GM18520 (cell line): ENCODE measurements at regions not wholly inside any gene's neighbourhood (a gene's known extent, or its start where the extent isn't known, plus 50 kb on each side); places are given as distances from the start of the nearest gene placed in this dataset.
"Not testable (repeated sequence)": the region's sequence is repeated elsewhere in the genome, so short reads cannot be mapped to it uniquely, and the experiment has no call there.

Experiments
- ATAC-seq: cut with Tn5 transposase; IDR thresholded peaks from one replicate; pipeline ENCODE4 v1.9.1; 2021; ENCODE audit not compliant: unreplicated experiment

DNA sequence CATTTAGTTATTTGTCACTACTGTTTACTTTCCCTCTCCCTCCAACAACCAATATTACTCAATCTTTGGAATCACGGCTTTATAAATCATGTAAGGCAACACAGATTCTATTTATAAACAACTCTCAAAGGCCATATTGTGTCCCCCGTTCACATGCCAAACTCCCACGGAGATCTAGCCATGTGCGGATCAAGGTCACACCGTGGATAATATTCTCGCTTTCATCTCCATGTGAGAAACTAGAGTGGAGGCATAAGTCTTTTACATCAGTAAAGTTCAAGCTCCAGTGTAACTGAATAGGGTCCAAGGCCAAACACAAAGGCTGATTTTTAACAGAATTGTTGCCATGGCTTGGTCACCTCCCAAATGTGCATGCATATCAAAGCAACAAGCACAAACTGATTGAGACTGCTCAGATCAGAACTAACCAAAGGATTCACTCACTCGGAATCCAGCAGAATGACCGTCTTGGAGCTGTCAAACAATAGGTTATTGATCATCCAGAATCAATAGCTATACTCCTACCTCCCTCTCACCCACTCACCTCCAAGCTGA is 569.5 kb upstream of the LRRN3 start:
- no peak for ATAC-seq

DNA sequence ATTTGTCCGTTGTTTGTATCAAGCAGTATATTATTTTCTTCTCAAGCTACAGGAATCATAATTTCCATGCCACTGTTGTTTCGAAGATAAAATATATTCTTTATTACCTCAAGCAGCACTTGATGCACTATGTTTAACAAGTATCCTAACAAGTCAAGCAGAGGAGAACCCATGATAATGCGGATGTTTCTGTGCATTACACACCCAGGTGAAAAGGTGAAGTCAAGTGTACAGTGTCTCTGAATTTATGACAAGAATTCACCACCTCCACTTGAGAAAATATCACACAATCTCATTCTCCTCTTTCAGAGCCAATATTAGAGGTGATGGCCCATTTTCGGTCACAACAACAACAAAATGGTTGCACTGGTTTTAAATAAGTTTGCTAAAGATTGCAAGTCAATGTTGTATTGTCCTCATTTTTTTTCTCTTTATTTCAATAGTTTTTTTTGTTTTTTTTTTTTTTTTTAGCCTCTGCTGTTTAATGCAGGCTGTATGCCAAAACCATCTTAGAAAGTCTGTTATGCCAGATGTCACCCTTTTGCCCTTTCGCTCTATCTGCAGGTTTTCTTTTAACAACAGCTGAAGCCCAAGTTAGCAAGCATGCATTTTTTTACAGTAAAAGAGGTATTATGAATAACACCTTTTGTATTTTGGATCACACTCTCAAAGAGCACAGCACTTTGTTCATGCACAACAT is 568.7 kb upstream of the LRRN3 start:
- no peak for ATAC-seq

DNA sequence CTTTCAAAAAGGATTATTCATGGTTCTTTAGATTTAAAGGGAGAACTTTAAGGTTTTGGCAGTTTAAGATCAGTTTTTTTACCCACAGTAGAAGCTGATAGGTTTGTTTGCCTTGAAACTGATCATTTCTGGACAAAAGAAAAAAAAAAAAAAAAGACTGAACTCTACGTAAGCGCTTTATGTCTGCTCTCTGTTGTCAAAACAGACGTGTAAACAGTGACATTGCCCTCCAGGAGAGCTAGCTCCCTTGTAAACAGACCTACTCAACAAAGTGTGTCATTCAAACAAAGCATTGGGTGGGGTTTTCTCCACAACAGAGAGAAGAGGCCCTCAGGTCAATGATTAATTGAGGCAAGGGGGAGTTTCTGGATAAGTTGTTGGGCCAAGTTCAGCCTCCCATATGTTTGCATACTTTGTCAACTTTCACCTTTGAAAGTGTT is 568.1 kb upstream of the LRRN3 start:
- no peak for ATAC-seq

DNA sequence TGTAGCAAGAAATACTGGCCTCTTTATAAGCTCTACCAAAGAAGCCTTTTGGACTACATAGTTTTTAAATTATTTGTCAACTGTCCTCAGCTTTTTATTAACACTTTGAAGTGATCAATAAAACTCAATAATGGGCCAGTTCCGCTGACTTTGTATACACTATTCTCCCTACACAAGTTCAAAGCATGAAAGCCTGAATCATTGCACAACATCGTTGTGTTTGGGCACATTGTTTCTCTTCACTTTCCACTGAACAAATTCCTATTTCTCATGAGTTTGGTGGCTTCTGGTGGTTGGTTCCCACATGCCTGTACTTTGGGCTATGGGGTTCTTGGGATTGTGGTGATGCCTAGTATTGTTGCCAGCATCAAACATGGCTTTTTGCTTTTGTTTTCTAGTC is 561.8 kb upstream of the LRRN3 start:
- ATAC-seq, result no peak

DNA sequence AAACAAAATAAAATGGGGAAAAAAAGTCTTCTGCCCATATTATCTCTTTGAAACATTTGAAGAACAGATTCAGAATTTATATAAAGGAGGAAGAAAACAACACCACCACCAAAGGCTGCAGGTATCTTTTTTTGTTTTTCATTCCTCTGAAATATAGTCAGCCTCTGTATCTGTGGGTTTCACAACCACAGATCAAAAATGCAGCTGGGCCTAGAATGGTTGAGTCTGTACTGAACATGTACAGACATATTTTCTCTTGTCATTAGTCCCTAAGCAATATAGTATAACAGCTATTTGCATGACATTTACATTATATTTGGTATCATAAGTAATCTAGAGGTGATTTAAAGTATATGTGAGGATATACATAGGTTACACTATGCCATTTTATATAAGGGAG is 559.7 kb upstream of the LRRN3 start:
- no peak for ATAC-seq

DNA sequence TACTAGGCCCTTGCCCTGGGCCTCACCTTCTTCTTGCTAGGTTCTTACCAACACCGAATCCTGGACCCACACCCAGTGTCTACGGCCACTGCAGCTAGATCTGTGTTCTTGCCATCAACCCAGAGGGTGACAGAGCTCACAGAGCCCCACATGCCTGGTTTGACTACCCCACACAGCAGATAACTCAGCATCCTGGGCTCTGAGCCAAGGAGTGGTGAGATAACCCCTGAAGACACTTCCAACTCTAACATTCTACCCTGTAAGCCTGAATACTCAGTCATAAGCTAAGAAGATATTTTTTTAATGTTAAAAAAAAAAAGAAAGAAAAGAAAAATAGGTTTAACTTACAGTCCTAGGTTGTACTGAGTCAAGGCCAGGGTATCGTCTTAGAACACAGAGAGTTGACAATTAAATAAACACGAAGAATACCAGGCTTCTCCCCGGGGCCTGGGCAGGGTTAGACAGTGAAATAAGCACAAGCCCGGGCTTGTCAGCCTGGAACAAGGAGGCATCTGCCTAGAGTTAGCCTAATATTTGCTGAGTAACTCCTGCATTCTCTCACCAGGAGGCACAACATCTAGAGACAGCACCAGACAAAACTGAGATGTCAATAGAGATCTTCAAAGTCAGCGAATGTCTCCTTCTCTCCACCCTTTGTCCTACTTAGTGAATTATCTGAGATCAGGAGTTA is 556.5 kb upstream of the LRRN3 start:
- no peak for ATAC-seq

DNA sequence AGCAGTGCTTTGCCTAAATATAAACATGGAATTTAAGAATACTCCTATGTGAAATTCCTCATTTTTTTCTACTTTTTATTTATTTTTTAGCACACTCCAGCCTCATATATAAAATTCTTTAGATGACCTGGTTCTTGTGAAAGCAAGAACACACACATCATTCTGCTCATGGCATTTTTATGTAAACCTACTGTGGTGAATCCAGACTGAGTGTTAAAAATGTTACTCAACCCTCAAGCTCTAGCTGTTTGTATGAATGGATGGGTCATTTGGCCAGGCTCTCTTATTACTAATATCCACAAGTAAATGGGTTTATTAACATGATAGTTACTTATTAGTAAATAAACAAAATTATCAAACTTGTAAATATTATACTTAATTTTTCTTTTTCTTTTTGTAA is 551.7 kb upstream of the LRRN3 start:
- no peak for ATAC-seq

DNA sequence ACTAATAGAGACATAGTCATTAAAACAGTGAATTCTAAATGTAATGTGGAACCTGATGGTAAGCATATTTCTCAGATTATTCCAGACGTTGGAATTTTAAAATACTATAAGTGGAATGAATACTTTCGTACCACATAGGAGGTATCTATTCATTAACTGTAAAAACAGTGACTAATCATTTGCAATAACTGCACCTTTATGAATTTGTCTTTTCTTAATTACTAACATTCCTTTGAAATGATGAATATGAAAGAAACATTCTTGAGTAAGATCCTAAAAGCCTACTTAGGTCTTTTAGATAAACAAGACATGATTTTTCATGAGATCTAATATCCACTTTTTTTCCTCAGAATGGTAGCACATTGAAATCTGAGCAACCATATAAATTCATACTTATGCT is 549.0 kb upstream of the LRRN3 start:
- no peak for ATAC-seq

DNA sequence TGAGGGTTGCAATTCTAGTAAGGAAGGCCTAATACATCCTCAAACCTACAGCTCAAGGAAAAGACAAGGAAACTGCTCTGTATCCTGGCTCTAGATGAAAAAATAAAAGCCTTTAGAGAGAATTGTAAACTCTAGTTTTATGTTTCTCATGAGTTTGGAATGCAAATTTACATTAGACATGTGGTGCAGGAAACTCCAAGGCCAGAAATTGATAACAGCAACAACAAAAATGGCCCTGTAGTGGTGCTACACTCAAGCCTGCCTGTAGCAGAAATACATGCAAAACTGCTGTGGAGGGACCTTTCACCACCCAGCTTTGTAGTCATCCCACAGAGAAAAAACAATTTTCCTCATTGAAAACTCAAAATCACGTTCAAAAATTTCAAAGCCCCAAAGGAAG is 546.7 kb upstream of the LRRN3 start:
- no peak for ATAC-seq

DNA sequence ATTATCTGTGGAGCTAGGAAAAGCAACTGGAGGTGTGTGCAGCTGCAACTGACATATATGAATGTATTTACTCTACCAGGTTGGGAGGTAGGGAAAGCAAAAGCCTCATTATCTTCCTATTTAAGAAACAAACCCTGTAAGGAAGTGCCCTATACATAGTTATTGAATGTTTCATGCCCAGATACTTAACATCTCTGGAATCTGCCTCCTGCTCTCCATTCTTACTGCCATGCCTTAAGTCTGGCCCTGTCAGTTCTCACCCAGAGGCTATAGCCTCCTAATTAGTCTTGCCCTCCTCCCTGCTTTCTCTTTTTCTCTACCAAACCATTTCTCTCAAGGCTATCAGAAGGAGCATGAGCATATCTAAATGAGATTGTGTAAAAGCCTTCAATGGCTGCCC is 542.6 kb upstream of the LRRN3 start:
- no peak for ATAC-seq

DNA sequence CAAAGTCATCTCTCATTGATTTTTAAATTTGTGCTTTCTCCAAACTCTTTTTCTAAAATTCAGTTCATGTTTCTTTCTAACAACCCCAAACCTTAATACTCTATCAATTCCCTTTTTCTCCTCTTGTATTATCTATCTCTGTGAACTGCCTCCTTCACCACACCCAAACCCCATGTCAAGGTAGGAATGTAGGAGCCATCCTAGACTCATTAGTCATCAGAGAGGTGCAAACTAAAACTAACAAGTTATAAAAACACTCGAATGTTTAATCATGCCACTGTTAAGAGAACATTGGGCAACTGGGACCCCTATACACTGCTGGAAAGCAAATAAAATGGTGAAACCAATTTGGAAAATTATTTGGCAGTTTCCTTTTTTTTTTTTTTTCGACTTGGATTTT is 533.8 kb upstream of the LRRN3 start:
- ATAC-seq, result no peak

DNA sequence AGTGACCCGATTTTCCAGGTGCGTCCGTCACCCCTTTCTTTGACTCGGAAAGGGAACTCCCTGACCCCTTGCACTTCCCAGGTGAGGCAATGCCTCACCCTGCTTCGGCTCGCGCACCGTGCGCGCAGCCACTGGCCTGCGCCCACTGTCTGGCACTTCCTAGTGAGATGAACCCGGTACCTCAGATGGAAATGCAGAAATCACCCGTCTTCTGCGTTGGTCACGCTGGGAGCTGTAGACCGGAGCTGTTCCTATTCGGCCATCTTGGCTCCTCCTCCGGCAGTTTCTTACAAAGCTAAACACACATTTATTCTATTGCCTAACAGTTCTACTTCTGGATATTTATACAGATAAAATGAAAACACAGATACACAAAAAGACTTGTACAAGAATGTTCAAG is 527.6 kb upstream of the LRRN3 start:
- not testable (repeated sequence) for ATAC-seq

DNA sequence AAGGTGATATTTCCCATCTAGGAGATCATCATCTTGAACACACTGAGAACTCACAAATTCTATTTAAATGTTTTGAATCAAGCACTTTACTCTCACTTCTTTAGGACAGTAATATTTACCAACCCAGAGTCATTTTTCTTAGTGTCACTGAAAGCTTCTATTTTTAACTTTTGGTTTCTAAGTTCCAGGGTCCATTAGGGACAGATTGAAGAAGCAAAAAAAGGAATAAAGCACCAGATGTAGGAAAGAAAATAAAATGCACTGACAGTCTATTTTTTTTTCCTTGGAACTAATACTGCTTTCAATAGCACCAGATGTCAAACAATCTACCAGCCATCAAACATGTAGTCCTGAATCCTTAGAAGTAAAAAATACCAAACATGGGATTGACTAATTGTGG is 526.7 kb upstream of the LRRN3 start:
- no peak for ATAC-seq

DNA sequence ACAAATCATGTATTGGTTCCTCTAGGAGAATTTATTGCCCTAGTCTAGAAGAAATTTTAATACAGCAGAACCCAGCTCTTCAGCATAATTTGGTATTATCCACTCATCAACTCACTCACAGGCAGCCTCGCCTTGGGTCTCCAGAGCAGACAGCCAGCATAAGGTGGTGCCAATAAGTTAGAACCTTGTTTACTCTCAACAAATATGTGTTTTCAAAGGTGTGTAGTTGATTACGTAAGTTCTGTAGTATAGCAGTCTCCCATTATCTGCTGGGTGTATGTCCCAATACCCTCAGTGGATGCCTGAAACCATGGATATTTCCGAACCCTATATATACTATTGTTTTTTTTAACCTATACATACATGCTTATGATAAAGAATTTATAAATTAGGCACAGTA is 522.5 kb upstream of the LRRN3 start:
- ATAC-seq, result no peak

DNA sequence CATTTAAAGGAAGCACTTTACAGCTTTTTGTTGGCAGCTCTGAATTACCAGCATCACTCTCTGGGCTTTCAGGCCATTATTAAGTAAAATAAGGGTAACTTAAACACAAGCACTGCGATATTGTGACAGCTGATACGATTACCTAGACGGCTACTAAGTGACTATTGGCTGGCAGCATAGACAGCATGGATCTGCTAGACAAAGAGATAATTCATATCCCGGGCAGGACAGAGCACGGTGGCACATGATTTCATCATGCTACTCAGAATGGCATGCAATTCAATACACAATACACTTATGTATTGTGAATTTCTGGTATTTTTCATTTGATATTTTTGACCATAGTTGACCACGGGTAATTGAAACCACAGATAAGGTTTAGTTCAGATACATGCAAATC is 522.0 kb upstream of the LRRN3 start:
- no peak for ATAC-seq

DNA sequence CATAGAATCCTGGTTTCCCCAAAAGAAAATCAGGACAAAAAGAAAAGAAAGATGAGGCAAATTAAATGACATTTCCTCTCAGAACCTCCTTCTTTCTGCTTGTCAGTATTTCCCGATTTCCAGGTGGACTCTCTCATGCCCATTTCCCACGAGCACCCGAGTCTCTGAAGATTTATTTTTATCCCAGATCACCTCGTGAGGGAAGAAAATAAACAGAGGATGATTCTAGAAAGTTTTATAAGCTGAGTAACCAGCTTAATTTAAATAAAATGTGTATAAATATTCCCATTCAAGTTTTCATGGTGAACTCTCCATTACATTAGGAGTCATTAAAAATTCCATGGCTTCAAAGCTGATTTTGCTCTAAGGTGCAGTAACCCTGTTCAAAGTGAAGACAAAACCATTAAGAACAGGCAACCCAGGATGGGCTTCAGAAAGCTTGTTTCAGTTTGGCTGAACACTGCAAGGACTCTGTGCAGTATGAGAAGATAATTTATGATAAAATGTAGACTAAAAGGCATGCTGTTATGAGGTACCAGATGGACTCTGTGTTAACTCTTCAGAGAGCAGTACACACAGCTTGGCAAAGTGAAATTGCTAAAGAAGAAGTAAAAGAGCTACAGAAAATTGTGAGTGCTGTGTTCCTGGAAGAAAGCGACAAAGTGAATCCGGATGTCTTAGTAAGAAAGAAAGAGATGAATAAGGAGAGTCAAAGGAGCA is 521.3 kb upstream of the LRRN3 start:
- no peak for ATAC-seq

DNA sequence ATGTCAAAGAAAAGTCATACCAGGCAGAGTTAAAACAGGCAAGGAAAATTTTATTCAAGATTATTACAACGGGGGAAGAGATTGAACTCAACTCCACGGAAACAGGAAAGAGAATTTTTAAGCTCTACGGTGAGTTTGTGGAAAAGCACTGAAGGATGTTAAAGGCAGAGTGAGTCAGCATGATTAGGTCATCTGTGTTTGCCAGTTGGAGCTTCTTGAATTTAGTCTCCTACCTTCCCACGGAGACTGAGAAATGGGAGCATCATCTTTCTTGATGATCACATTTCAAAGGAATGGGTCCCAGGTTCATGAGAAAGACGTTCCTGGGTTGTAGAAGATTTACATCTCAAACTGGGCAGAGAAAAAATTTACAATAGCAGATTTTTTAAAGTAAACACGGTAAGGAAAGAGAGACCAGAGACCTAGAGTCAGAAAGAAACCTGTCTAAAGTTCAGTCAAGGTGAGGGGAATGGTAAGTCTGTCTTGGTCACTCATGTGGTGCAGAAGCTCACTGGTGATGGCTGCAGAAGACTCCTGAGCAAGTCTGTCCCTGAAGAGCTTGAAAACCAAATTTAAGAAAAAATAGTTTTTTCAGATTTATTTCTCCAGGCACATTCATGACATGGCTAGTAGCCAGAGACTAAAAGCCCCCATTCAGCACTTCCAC is 516.9 kb upstream of the LRRN3 start:
- no peak for ATAC-seq

DNA sequence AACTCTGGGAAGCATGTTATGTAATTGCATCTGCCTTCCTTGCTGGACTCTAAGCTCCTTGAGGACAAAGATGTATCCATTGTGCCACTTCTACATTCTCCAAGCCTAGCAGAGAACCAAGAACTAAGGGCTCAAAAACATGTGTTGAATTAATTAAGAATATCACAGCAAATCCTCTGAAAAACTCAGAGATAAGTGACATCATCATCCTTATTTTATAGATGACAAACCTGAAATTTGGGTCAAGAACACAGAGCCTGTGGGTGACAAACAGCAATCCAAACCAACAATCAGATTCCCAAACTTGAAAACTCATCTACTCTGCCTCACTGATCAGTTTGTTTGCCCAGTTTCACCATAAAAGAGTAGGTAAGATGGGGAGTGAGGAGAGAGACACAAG is 503.6 kb upstream of the LRRN3 start:
- no peak for ATAC-seq

DNA sequence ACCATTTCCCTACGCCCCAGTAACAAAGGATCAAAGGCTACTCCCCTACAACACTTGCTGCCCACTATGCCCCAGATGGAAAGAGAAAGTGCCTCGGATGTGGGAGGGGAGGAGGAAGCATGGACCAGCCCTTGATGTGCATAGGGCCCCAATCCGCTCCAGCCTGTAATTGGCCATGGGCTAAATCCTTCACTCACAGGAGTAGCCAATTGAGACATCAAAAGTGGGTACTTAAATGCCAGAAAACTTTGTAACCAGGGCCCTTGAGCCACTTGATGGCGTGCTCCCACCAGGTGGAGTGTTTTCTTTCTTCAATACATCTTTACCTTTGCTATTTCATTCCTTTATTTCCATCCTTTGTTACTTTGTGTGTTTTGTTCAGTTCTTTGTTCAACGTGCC is 500.5 kb upstream of the LRRN3 start:
- ATAC-seq, result no peak

DNA sequence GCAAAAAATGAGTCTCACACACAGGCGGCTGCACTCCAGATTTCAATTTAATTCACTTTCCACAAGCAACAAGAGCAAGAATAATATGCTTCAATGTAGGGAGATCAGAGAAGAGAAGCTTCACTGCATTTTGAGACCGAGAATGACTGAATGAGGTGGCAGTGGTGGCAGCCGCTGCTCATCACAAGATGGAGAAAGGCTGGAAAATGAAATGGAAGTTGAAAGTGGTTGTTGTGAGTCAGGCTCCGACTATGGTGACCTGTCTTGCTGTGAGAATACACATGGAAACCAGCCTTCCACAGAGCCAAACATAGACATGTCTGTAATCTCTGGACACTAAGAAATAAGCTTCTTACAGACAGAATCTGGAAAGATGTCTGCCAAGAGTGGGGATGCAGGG is 499.6 kb upstream of the LRRN3 start:
- no peak for ATAC-seq

DNA sequence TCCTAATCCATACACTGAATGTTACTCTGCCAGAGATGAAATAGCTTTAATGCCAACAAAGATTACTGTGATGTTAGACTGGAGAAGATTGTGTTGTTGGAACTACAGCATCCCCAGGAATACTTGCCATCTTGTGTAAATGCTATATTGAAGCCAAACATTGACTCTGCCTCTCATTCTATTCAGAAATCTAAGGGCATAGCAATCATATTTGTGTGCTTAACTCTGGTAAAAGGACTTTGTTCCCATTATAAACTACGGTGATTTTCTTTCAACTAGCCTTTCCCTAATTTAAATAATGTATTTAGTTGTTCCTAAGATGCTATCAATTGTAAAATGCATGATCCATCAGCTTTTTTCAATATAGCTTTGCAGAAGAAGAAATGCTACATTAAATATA is 498.4 kb upstream of the LRRN3 start:
- no peak for ATAC-seq
